ENCODE measurements at regions not wholly inside any gene's neighbourhood (a gene's known extent, or its start where the extent isn't known, plus 50 kb on each side); places are given as distances from the start of the nearest gene placed in this dataset.

- intact Hi-C loops (cut with DNase I; ENCODE audit: low total_unique reads), result no loop called here
- DNase-seq, result peak in 1 of 2 donors; percentile 55
- Histone ChIP-seq H3K27me3 (no peaks in the 10 kb centered on the region), H3K4me1 (no peaks in the 10 kb centered on the region), H3K9me3 (no peaks in the 10 kb centered on the region), H3K27ac (no peak overlapping the region), H3K36me3 (no peaks in the 10 kb centered on the region), H3K4me3 (no peak overlapping the region)
- no peak for TF ChIP-seq POLR2A (IDR thresholded peaks at IDR 0.05)
- TF ChIP-seq POLR2AphosphoS5 (IDR thresholded peaks at IDR 0.05), result no peak
- TF ChIP-seq EP300 (IDR thresholded peaks at IDR 0.05), result no peak
- TF ChIP-seq, protein P1, sequence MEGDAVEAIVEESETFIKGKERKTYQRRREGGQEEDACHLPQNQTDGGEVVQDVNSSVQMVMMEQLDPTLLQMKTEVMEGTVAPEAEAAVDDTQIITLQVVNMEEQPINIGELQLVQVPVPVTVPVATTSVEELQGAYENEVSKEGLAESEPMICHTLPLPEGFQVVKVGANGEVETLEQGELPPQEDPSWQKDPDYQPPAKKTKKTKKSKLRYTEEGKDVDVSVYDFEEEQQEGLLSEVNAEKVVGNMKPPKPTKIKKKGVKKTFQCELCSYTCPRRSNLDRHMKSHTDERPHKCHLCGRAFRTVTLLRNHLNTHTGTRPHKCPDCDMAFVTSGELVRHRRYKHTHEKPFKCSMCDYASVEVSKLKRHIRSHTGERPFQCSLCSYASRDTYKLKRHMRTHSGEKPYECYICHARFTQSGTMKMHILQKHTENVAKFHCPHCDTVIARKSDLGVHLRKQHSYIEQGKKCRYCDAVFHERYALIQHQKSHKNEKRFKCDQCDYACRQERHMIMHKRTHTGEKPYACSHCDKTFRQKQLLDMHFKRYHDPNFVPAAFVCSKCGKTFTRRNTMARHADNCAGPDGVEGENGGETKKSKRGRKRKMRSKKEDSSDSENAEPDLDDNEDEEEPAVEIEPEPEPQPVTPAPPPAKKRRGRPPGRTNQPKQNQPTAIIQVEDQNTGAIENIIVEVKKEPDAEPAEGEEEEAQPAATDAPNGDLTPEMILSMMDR (IDR thresholded peaks at IDR 0.05), result no peak
Observed at GRCh38 chr5:121748686-121749085, 103.0 kb upstream of the FTMT start.

DNA sequence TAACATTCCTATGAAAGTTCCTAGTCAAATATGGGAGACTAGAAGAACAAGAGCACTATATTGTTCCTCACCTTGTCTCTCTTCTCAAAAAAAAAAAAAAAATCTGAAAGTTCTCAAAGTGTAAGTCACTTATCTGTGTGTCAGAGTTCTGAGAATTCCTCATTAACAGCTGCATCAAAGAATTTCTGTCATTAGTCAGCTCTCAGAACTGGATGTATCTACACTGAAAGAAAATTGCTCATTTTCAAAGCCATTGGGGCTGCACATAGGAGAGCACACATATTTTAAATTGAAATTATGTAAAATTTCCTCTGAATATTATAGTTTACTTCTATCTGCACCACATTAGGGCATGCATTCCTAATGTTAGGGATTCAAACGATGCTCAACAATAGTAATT lies 99.5 kb upstream of the FTMT start:
- no peak for DNase-seq
- Histone ChIP-seq H3K36me3 (no peaks in the 10 kb centered on the region), H3K4me3 (no peak overlapping the region), H3K4me1 (no peaks in the 10 kb centered on the region), H3K27ac (no peak overlapping the region), H3K27me3 (no peaks in the 10 kb centered on the region), H3K9me3 (no peaks in the 10 kb centered on the region)
- TF ChIP-seq POLR2A (IDR thresholded peaks at IDR 0.05), result no peak
- no peak for TF ChIP-seq POLR2AphosphoS5 (IDR thresholded peaks at IDR 0.05)
- TF ChIP-seq, protein P1 (IDR thresholded peaks at IDR 0.05), result no peak
- TF ChIP-seq EP300 (IDR thresholded peaks at IDR 0.05), result no peak
- intact Hi-C loops (cut with DNase I; ENCODE audit: low total_unique reads), result no loop called here
- 79 to 97% (median 87%) methylated on average over 1 of the region's 1 CpG for WGBS, 5 donors

GRCh38 chr5:121755266-121755665 lies 96.4 kb upstream of the FTMT start:
- H3K9me3 ChIP-seq, result no peaks in the 10 kb centered on the region
- H3K27me3 ChIP-seq, result no peaks in the 10 kb centered on the region
- no peaks in the 10 kb centered on the region for H3K4me1 ChIP-seq
- TF ChIP-seq POLR2A (IDR thresholded peaks at IDR 0.05), result no peak
- intact Hi-C loops (cut with DNase I; ENCODE audit: low total_unique reads), result no loop called here
- WGBS, 5 donors, result 78 to 90% (median 85%) methylated on average over 4 of the region's 4 CpGs
- no peaks in the 10 kb centered on the region for H3K36me3 ChIP-seq
- no peak for DNase-seq
- H3K27ac ChIP-seq, result no peak overlapping the region
- no peak overlapping the region for H3K4me3 ChIP-seq

DNA sequence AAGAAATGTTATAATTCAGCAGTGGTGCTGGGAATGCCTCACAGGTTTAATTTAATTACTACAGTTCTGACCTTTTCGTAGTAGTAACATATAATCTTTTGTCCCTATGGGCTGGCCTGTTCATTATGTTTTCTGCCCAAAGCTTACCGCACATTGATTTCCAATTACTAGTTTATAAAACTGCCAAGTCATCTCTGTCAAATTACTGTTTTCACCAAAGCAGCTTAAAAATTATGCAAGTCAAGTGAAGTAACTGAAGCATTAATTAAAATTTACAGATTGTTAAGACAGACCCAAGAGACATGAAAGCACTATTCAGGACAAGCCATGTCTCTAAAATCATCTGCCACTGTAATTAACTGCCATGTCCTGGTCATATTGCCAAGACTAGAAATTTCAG lies 93.9 kb upstream of the FTMT start:
- H3K4me3 ChIP-seq, result no peak overlapping the region
- TF ChIP-seq POLR2AphosphoS5 (IDR thresholded peaks at IDR 0.05) (no peak), POLR2A (IDR thresholded peaks at IDR 0.05) (no peak), EP300 (IDR thresholded peaks at IDR 0.05) (no peak)
- TF ChIP-seq, protein P1 (IDR thresholded peaks at IDR 0.05), result no peak
- WGBS, 5 donors, result 82 to 95% (median 92%) methylated on average over 2 of the region's 2 CpGs
- no peak for DNase-seq
- intact Hi-C loops (cut with DNase I; ENCODE audit: low total_unique reads), result no loop called here
- no peaks in the 10 kb centered on the region for H3K9me3 ChIP-seq
- H3K36me3 ChIP-seq, result no peaks in the 10 kb centered on the region
- H3K27me3 ChIP-seq, result no peaks in the 10 kb centered on the region
- H3K4me1 ChIP-seq, result no peaks in the 10 kb centered on the region
- no peak overlapping the region for H3K27ac ChIP-seq

DNA sequence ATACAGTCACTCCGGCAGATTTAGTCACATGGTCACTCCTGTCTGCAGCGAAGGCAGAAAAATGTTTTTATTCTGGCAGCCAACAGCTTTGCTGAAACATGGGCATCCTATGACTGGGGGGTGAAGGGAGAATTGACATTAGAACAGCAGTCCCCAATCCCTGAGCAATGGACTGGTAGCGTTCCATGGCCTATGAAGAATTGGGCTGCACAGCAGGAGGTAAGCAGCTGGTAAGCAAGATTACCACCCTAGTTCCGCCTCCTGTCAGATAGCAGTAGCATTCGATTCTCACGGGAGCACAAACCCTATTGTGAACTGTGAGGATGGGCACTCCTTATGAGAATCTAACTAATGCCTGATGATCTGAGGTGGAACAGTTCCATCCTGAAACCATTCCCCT lies 93.1 kb upstream of the FTMT start:
- intact Hi-C loops (cut with DNase I; ENCODE audit: low total_unique reads), result no loop called here
- Histone ChIP-seq H3K36me3 (no peaks in the 10 kb centered on the region), H3K9me3 (no peaks in the 10 kb centered on the region), H3K27ac (no peak overlapping the region), H3K4me1 (no peaks in the 10 kb centered on the region), H3K27me3 (no peaks in the 10 kb centered on the region), H3K4me3 (no peak overlapping the region)
- no peak for DNase-seq
- TF ChIP-seq, protein P1 (IDR thresholded peaks at IDR 0.05), result no peak
- TF ChIP-seq POLR2AphosphoS5 (IDR thresholded peaks at IDR 0.05), result no peak
- TF ChIP-seq EP300 (IDR thresholded peaks at IDR 0.05), result no peak
- TF ChIP-seq POLR2A (IDR thresholded peaks at IDR 0.05), result no peak
- WGBS, 5 donors, result 62 to 80% (median 78%) methylated on average over 6 of the region's 6 CpGs
